Glutamatergic neuron (in vitro differentiated cells): ENCODE measurements at regions not wholly inside any gene's neighbourhood (a gene's known extent, or its start where the extent isn't known, plus 50 kb on each side); places are given as distances from the start of the nearest gene placed in this dataset.

ENCODE experiments used
- DNase-seq: peaks from one replicate; pipeline ENCODE4 v3.0.0; 2022
- H3K27ac Mint-ChIP-seq: one replicate; pipeline ENCODE4 v1.8.0; 2020; ENCODE audit warnings: mild to moderate bottlenecking, mixed read lengths, inconsistent platforms; ENCODE audit not compliant: unreplicated experiment
- H3K27me3 Mint-ChIP-seq: one replicate; pipeline ENCODE4 v1.8.0; 2020; ENCODE audit warnings: mild to moderate bottlenecking, moderate library complexity, mixed read lengths, inconsistent platforms; ENCODE audit not compliant: unreplicated experiment
- H3K36me3 Mint-ChIP-seq: one replicate; pipeline ENCODE4 v1.8.0; 2020; ENCODE audit warnings: mild to moderate bottlenecking, mixed read lengths, inconsistent platforms; ENCODE audit not compliant: unreplicated experiment
- H3K4me1 Mint-ChIP-seq: one replicate; pipeline ENCODE4 v1.8.0; 2020; ENCODE audit warnings: mild to moderate bottlenecking, low read depth, mixed read lengths, inconsistent platforms; ENCODE audit not compliant: unreplicated experiment
- H3K4me3 Mint-ChIP-seq: one replicate; pipeline ENCODE4 v1.8.0; 2020; ENCODE audit warnings: mild to moderate bottlenecking, mixed read lengths, inconsistent platforms; ENCODE audit not compliant: unreplicated experiment
- H3K9me3 Mint-ChIP-seq: one replicate; pipeline ENCODE4 v1.8.0; 2020; ENCODE audit warnings: mild to moderate bottlenecking, moderate library complexity, mixed read lengths, inconsistent platforms; ENCODE audit not compliant: unreplicated experiment
- TF ChIP-seq, protein P1 (sequence below): fragments of 200-600 bp; sonication (generic); IDR thresholded peaks from one replicate; pipeline ENCODE4 v1.5.0; 2021; ENCODE audit not compliant: partially characterized antibody, unreplicated experiment

DNA sequence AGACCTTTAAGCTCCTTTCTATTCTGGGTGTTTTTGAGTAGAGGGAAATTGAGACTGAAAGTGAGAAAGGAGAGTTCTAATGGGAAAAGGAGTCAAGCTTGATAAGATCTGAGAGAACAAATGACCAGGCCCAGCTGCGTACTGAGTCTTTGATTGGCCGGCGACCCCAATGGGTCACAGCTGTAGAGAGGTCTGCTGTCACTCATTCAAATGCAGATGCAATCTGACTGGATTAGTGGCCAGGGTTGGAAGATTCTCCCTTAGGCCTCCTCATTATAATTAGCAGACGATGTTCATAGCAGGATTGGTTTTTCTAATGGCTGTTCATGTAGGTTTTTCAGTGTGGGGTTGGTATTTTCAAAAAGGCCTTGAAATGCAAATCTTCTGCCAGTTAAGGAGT, 127.2 kb upstream of the SLC25A13 start:
- Mint-ChIP-seq H3K36me3 (no peaks in the 10 kb centered on the region), H3K9me3 (no peaks in the 10 kb centered on the region), H3K4me1 (peaks cover 2% of the 10 kb centered on the region), H3K4me3 (no peak overlapping the region), H3K27ac (no peak overlapping the region), H3K27me3 (no peaks in the 10 kb centered on the region)
- no peak for DNase-seq
- TF ChIP-seq, protein P1, sequence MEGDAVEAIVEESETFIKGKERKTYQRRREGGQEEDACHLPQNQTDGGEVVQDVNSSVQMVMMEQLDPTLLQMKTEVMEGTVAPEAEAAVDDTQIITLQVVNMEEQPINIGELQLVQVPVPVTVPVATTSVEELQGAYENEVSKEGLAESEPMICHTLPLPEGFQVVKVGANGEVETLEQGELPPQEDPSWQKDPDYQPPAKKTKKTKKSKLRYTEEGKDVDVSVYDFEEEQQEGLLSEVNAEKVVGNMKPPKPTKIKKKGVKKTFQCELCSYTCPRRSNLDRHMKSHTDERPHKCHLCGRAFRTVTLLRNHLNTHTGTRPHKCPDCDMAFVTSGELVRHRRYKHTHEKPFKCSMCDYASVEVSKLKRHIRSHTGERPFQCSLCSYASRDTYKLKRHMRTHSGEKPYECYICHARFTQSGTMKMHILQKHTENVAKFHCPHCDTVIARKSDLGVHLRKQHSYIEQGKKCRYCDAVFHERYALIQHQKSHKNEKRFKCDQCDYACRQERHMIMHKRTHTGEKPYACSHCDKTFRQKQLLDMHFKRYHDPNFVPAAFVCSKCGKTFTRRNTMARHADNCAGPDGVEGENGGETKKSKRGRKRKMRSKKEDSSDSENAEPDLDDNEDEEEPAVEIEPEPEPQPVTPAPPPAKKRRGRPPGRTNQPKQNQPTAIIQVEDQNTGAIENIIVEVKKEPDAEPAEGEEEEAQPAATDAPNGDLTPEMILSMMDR = no peak

DNA sequence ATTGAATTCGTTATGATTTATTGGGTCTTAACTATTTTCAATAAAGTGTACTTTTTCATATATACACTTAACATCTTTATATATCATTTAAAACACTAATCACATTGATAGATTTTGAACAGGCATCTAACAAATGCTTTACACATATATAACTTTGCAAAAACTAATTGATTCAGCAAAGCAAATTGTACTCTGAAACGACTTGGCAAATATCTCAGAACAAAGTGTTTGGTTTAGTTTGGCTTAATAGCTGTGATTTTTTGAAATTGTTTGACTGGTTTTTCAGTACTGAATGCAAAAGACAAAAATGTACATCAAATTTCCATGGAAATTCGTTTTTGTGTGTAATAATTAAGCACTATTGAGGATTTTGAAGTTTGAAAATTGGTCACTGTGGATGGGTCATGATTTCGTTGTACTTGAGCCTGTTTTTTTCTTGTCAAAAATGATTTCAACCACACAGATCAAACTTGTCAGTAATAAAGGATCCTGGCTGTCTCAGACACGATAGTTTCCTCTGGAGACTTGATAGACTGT, 125.3 kb upstream of the SLC25A13 start:
- Mint-ChIP-seq H3K4me1 (peaks cover 2% of the 10 kb centered on the region), H3K4me3 (no peak overlapping the region), H3K36me3 (no peaks in the 10 kb centered on the region), H3K9me3 (no peaks in the 10 kb centered on the region), H3K27me3 (no peaks in the 10 kb centered on the region), H3K27ac (no peak overlapping the region)
- no peak for DNase-seq
- TF ChIP-seq, protein P1 = no peak

DNA sequence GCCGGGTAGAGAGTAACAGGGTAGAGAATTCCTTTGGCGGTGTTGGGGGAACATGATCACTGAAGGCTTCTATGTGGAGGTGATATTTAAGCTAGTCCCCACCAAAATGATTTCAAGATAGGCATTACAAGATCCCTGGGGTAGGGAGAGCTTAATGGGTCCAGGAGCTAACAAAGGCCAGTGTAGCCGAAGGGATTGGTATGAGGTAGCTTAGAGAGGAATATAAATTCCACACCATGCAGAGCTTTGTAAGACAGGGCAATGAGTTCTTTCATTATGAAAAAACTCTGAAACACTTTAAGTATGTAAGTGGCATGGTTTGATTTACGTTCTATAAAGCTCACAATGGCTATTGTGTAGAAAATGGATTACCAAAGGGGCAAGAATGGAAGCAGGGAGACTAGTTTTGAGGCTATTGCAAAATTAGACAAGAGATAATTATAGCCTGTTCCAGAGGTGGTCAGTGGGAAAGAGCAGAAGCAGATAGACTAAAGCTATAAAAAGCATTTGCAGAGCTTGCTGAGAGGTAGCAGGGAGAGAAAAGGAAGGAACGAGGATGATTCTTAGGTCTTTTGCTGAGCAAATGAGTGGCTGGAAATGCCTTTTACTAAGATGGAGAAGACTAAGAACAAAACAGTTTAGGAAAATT, 119.7 kb upstream of the SLC25A13 start:
- TF ChIP-seq, protein P1 = no peak

DNA sequence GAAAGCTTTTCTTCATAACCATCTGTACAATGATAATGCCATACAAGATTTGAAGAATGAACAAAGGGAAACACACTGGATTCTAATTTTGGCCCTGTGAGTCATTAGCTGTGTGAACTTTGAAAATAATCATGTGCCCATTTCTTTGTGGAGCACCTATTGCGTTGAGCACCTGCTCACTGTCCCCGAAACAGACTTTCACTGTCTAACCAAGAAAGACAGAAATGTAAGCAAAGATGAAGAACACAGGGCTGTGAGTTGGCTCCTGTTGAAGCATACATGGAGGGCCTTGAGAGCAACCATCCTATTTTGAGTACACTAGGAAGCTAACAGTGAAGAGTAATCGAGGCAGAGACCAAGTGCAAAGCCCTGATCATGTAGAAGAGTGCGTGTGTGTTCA, 118.4 kb upstream of the SLC25A13 start:
- DNase-seq = no peak
- H3K4me1 Mint-ChIP-seq = no peaks in the 10 kb centered on the region
- H3K4me3 Mint-ChIP-seq = no peak overlapping the region
- H3K27ac Mint-ChIP-seq = no peak overlapping the region
- TF ChIP-seq, protein P1 = no peak
- no peaks in the 10 kb centered on the region for H3K36me3 Mint-ChIP-seq
- no peaks in the 10 kb centered on the region for H3K9me3 Mint-ChIP-seq
- no peaks in the 10 kb centered on the region for H3K27me3 Mint-ChIP-seq

More for the DNA sequence above, 119.7 kb upstream of the SLC25A13 start:
- Mint-ChIP-seq H3K9me3 (no peaks in the 10 kb centered on the region), H3K27ac (no peak overlapping the region), H3K4me1 (no peaks in the 10 kb centered on the region), H3K4me3 (no peak overlapping the region), H3K27me3 (no peaks in the 10 kb centered on the region), H3K36me3 (no peaks in the 10 kb centered on the region)
- DNase-seq = no peak

DNA sequence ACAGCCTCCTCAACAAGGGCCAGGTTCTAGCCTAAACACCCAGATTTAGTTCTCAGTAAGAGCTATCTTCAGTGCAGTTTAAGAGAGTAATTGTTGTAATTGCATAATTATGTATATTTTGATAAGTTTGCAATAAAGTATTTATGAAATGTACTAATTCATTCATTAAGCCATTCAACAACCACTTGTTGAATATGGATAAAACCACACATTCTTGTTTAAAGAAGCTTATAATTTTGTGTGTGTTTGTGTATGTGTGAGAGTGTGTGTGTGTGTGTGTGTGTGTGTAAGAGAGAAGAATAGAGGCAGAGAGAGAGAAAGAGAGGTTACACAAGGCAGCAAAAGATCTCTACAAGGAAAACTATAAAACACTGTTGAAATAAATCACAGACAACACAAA, 115.0 kb upstream of the SLC25A13 start:
- Mint-ChIP-seq H3K27me3 (no peaks in the 10 kb centered on the region), H3K36me3 (no peaks in the 10 kb centered on the region), H3K4me1 (no peaks in the 10 kb centered on the region), H3K9me3 (no peaks in the 10 kb centered on the region), H3K27ac (no peak overlapping the region), H3K4me3 (no peak overlapping the region)
- TF ChIP-seq, protein P1 = no peak
- DNase-seq = no peak
